Epithelial cell of proximal tubule (primary cell): ENCODE measurements at regions not wholly inside any gene's neighbourhood (a gene's known extent, or its start where the extent isn't known, plus 50 kb on each side); places are given as distances from the start of the nearest gene placed in this dataset.

Experiments used
- DNase-seq: peaks from one replicate; pipeline ENCODE4 v3.0.0-alpha.2; 2011; ENCODE audit warnings: low read depth
- H3K4me3 ChIP-seq: 2 replicates; pipeline ENCODE4 v1.5.1; 2011; ENCODE audit warnings: low read depth, mild to moderate bottlenecking, low read length
- TF ChIP-seq, protein P1 (sequence below): conservative IDR thresholded peaks from 2 replicates; pipeline ENCODE4 v1.5.1; 2012; ENCODE audit warnings: low read depth, mild to moderate bottlenecking, low read length

DNA sequence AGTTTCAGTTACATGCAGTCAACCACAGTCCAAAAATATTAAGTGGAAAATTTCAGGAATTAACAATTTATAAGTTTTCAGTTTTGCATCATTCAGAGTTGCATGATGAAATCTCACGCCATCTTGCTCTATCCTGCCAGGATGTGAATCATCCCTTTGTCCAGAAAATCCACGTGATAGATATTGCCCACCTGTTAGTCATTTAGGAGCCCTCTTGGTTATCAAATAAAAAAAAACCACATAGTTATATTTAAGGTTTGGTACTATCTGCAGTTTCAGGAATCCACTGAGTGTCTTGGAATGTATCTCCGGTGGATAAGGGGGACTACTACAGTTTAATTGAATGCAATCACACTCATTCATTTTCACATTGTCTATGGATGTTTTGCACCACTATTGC lies 1249.0 kb upstream of the CITED2 start:
- TF ChIP-seq, protein P1, sequence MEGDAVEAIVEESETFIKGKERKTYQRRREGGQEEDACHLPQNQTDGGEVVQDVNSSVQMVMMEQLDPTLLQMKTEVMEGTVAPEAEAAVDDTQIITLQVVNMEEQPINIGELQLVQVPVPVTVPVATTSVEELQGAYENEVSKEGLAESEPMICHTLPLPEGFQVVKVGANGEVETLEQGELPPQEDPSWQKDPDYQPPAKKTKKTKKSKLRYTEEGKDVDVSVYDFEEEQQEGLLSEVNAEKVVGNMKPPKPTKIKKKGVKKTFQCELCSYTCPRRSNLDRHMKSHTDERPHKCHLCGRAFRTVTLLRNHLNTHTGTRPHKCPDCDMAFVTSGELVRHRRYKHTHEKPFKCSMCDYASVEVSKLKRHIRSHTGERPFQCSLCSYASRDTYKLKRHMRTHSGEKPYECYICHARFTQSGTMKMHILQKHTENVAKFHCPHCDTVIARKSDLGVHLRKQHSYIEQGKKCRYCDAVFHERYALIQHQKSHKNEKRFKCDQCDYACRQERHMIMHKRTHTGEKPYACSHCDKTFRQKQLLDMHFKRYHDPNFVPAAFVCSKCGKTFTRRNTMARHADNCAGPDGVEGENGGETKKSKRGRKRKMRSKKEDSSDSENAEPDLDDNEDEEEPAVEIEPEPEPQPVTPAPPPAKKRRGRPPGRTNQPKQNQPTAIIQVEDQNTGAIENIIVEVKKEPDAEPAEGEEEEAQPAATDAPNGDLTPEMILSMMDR = no peak
- DNase-seq = no peak
- no peak overlapping the region for H3K4me3 ChIP-seq

GRCh38 chr6:140620496-140620895 lies 1246.0 kb upstream of the CITED2 start:
- no peak for DNase-seq
- TF ChIP-seq, protein P1 = no peak
- no peak overlapping the region for H3K4me3 ChIP-seq

GRCh38 chr6:140609956-140610355 lies 1235.5 kb upstream of the CITED2 start:
- H3K4me3 ChIP-seq = no peak overlapping the region
- TF ChIP-seq, protein P1 = no peak
- DNase-seq = no peak

DNA sequence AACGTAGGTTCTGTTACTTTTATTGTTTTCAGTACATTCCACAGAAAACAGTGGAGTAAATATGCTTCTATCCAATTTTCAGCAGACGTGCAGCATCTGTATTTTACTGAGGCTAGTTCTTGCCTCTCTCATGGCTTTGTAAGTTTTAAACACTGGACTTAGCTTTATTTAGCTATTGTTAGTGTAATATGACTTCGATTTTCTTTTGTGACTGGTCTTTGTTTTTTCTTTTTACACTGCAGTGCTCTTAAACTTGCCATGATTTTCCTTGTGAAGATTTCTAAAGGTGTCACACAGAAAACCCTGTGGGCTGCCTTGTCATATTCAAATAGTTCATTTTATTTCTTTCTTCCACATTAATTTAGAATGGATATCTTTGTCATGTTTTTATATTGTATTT lies 1234.9 kb upstream of the CITED2 start:
- TF ChIP-seq, protein P1 = no peak
- H3K4me3 ChIP-seq = no peak overlapping the region
- no peak for DNase-seq

- DNase-seq = no peak
- no peak overlapping the region for H3K4me3 ChIP-seq
- TF ChIP-seq, protein P1 = no peak
Measured at GRCh38 chr6:140604786-140605185, 1230.3 kb upstream of the CITED2 start.

DNA sequence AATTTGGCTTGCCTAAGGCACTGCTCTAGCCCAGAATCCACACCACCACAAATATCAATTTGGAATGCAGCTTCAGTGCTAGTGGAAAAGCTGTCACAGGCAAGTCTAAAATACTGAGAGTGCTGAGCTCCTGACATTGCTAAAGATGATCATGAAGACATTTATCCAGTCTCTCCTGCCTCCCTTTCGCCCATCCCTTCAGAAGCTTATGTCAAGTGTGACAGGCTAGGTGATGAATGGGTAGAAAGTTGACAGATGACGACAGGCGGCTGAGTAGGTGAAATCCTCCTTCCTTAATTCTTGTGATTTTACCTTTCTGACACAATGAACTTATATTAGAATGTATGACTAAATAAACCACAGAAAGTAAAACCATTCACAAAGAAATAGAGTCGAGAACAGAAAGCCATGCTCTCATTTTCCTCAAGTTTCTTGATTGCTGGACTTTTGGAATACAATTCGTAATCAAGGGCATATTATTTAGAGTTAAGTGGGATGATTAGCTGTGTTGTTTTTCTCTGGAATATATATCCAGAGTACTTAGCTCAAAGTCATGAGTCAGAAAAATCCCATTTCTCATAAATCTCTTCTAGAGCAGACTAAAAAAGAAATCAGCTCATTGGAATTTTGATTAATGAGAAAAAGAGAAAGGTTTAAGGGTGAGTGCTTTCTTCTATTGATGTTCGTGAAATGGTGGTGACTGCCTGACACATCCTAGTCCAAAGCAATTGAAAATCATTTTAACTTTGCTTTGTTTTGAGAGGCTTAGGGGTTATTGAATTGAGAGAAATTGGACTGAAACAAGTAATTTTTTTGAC lies 1228.2 kb upstream of the CITED2 start:
- TF ChIP-seq, protein P1 = no peak
- no peak for DNase-seq
- H3K4me3 ChIP-seq = no peak overlapping the region

DNA sequence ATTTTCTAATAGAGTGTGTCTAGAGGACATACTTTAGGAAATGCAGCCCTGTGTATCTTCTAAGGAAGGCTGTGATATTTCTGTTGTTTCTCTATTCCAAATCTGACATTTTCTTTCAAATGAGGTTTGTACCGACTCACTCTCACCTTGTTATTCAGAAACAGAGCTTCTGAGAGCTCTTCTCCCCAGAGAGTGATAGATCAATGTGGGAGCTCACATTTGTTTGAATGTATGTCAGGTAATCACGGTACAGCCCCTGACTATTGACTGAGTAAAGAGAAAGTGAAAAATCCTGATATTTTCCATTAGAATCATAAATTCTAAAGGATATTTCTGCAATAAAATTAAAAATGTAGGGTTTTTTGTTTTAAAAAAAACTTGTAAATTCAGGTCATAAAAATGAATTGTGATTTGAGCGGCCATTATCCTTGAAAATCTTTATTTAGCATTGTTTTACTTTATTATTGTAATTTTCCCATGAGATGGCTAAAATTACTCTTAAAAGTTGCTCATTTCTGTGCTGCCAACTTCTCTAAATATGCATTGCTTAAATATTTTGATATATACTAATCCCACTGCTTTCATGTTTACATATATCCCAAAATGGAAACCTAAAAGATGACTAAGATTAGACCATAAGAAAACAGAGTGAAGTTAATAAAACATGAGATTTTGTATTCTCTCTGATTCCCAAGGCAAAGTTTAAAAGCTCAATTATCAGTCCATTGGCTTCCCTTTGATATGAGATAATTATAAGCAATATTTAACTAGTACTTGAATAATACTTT lies 1226.8 kb upstream of the CITED2 start:
- H3K4me3 ChIP-seq = no peak overlapping the region
- TF ChIP-seq, protein P1 = no peak
- DNase-seq = no peak
